ENCODE measurements at regions not wholly inside any gene's neighbourhood (a gene's known extent, or its start where the extent isn't known, plus 50 kb on each side); places are given as distances from the start of the nearest gene placed in this dataset.

DNA sequence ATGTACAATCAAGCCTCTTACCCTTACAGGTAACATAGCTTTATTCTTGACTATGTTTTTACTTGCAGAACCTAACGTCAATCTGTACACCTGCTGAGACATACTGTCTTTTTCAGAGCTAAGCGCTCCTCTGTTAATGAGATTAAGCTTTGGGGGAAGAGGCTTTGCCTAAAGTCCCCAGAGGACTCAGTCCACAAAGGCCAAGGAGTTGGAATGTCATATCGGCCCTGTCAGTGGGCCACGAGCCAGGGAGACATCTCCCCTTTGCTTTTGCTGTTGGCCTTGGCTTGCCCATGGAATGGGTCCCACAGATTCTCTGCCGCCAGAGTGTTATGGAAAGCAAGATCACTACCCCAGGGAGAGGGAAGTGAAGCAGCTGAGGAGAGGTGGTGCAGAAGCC is 64.1 kb upstream of the SOX4 start:
- Mint-ChIP-seq H3K36me3 (ENCODE audit: low read depth) (no peaks in the 10 kb centered on the region), H3K4me3 (no peak overlapping the region), H3K27me3 (ENCODE audit: insufficient read depth) (peaks cover 4% of the 10 kb centered on the region), H3K27ac (no peak overlapping the region), H3K9me3 (no peaks in the 10 kb centered on the region), H3K4me1 (no peaks in the 10 kb centered on the region)
- no peak for DNase-seq
- no peaks in the 10 kb centered on the region for H3K9me3 ChIP-seq (ENCODE audit: control insufficient read depth, low read length)
- WGBS, 2 experiments (ENCODE audit: insufficient coverage in 1 of 2, insufficient read length in 1 of 2): 91 to 98% methylated on average over 5 of the region's 5 CpGs
- no peak overlapping the region for H3K9ac ChIP-seq (ENCODE audit: extremely low read depth, low read length, poor library complexity, severe bottlenecking)
- no peak overlapping the region for H3K4me3 ChIP-seq (ENCODE audit: low read length)
- no peaks in the 10 kb centered on the region for H3K27me3 ChIP-seq (ENCODE audit: control insufficient read depth, insufficient read depth, low read length, poor library complexity, severe bottlenecking)
- H3K36me3 ChIP-seq (ENCODE audit: control insufficient read depth, insufficient read depth, low read length): no peaks in the 10 kb centered on the region
- H3K4me1 ChIP-seq (ENCODE audit: control insufficient read depth, insufficient read depth, low read length): peaks cover 4% of the 10 kb centered on the region
- TF ChIP-seq, protein P1, sequence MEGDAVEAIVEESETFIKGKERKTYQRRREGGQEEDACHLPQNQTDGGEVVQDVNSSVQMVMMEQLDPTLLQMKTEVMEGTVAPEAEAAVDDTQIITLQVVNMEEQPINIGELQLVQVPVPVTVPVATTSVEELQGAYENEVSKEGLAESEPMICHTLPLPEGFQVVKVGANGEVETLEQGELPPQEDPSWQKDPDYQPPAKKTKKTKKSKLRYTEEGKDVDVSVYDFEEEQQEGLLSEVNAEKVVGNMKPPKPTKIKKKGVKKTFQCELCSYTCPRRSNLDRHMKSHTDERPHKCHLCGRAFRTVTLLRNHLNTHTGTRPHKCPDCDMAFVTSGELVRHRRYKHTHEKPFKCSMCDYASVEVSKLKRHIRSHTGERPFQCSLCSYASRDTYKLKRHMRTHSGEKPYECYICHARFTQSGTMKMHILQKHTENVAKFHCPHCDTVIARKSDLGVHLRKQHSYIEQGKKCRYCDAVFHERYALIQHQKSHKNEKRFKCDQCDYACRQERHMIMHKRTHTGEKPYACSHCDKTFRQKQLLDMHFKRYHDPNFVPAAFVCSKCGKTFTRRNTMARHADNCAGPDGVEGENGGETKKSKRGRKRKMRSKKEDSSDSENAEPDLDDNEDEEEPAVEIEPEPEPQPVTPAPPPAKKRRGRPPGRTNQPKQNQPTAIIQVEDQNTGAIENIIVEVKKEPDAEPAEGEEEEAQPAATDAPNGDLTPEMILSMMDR (conservative IDR thresholded peaks at IDR 0.05): no peak
- H3K27ac ChIP-seq (ENCODE audit: low read depth, low read length): no peak overlapping the region

GRCh38 chr6:21531393-21531792 is 62.2 kb upstream of the SOX4 start:
- DNase-seq: no peak
- TF ChIP-seq, protein P1 (conservative IDR thresholded peaks at IDR 0.05): no peak
- WGBS, 2 experiments (ENCODE audit: insufficient coverage in 1 of 2, insufficient read length in 1 of 2): 96 to 100% methylated on average over 1 to 3 of the region's 3 CpGs
- Histone ChIP-seq H3K4me1 (ENCODE audit: control insufficient read depth, insufficient read depth, low read length) (peaks cover 4% of the 10 kb centered on the region), H3K4me3 (ENCODE audit: low read length) (no peak overlapping the region), H3K9ac (ENCODE audit: extremely low read depth, low read length, poor library complexity, severe bottlenecking) (no peak overlapping the region), H3K36me3 (ENCODE audit: control insufficient read depth, insufficient read depth, low read length) (no peaks in the 10 kb centered on the region), H3K27me3 (ENCODE audit: control insufficient read depth, insufficient read depth, low read length, poor library complexity, severe bottlenecking) (no peaks in the 10 kb centered on the region), H3K9me3 (ENCODE audit: control insufficient read depth, low read length) (no peaks in the 10 kb centered on the region), H3K27ac (ENCODE audit: low read depth, low read length) (no peak overlapping the region)
- Mint-ChIP-seq H3K36me3 (ENCODE audit: low read depth) (no peaks in the 10 kb centered on the region), H3K27ac (no peak overlapping the region), H3K4me1 (no peaks in the 10 kb centered on the region), H3K9me3 (no peaks in the 10 kb centered on the region), H3K27me3 (ENCODE audit: insufficient read depth) (peaks cover 5% of the 10 kb centered on the region), H3K4me3 (no peak overlapping the region)

GRCh38 chr6:21533678-21534077 is 59.9 kb upstream of the SOX4 start:
- Histone ChIP-seq H3K4me1 (ENCODE audit: control insufficient read depth, insufficient read depth, low read length) (peaks cover 6% of the 10 kb centered on the region), H3K9ac (ENCODE audit: extremely low read depth, low read length, poor library complexity, severe bottlenecking) (no peak overlapping the region), H3K4me3 (ENCODE audit: low read length) (no peak overlapping the region), H3K36me3 (ENCODE audit: control insufficient read depth, insufficient read depth, low read length) (no peaks in the 10 kb centered on the region), H3K27me3 (ENCODE audit: control insufficient read depth, insufficient read depth, low read length, poor library complexity, severe bottlenecking) (peaks cover 16% of the 10 kb centered on the region), H3K27ac (ENCODE audit: low read depth, low read length) (no peak overlapping the region), H3K9me3 (ENCODE audit: control insufficient read depth, low read length) (no peaks in the 10 kb centered on the region)
- TF ChIP-seq, protein P1 (conservative IDR thresholded peaks at IDR 0.05): no peak
- no peak for DNase-seq
- no peaks in the 10 kb centered on the region for H3K9me3 Mint-ChIP-seq
- H3K27me3 Mint-ChIP-seq (ENCODE audit: insufficient read depth): peaks cover 20% of the 10 kb centered on the region
- H3K4me1 Mint-ChIP-seq: peaks cover 8% of the 10 kb centered on the region
- WGBS, 2 experiments (ENCODE audit: insufficient coverage in 1 of 2, insufficient read length in 1 of 2): 89 to 90% methylated on average over 1 of the region's 1 CpG
- H3K4me3 Mint-ChIP-seq: no peak overlapping the region
- no peak overlapping the region for H3K27ac Mint-ChIP-seq
- H3K36me3 Mint-ChIP-seq (ENCODE audit: low read depth): no peaks in the 10 kb centered on the region

All from endodermal cell (in vitro differentiated cells).